ENCODE measurements at regions not wholly inside any gene's neighbourhood (a gene's known extent, or its start where the extent isn't known, plus 50 kb on each side); places are given as distances from the start of the nearest gene placed in this dataset.

- intact Hi-C loops (cut with DNase I): no loop called here
- no peaks in the 10 kb centered on the region for H3K4me1 ChIP-seq
- no peak for DNase-seq (ENCODE audit: extremely low spot score in 2 of 2)
- H3K36me3 ChIP-seq: no peaks in the 10 kb centered on the region
- no peak overlapping the region for H3K4me3 ChIP-seq
- H3K27me3 ChIP-seq: no peaks in the 10 kb centered on the region
- no peaks in the 10 kb centered on the region for H3K9me3 ChIP-seq
- no peak overlapping the region for H3K27ac ChIP-seq
- TF ChIP-seq POLR2A (IDR thresholded peaks at IDR 0.05) (no peak), POLR2AphosphoS5 (IDR thresholded peaks at IDR 0.05; ENCODE audit: insufficient read depth in 1 of 2, low read depth in 1 of 2) (no peak)
- TF ChIP-seq, protein P1, sequence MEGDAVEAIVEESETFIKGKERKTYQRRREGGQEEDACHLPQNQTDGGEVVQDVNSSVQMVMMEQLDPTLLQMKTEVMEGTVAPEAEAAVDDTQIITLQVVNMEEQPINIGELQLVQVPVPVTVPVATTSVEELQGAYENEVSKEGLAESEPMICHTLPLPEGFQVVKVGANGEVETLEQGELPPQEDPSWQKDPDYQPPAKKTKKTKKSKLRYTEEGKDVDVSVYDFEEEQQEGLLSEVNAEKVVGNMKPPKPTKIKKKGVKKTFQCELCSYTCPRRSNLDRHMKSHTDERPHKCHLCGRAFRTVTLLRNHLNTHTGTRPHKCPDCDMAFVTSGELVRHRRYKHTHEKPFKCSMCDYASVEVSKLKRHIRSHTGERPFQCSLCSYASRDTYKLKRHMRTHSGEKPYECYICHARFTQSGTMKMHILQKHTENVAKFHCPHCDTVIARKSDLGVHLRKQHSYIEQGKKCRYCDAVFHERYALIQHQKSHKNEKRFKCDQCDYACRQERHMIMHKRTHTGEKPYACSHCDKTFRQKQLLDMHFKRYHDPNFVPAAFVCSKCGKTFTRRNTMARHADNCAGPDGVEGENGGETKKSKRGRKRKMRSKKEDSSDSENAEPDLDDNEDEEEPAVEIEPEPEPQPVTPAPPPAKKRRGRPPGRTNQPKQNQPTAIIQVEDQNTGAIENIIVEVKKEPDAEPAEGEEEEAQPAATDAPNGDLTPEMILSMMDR (IDR thresholded peaks at IDR 0.05): no peak
Observed at GRCh38 chr7:17732083-17732482, 208.2 kb downstream of the SNX13 start.

Data from vagina (tissue), 2 donors.